ENCODE measurements at regions not wholly inside any gene's neighbourhood (a gene's known extent, or its start where the extent isn't known, plus 50 kb on each side); places are given as distances from the start of the nearest gene placed in this dataset.

DNA sequence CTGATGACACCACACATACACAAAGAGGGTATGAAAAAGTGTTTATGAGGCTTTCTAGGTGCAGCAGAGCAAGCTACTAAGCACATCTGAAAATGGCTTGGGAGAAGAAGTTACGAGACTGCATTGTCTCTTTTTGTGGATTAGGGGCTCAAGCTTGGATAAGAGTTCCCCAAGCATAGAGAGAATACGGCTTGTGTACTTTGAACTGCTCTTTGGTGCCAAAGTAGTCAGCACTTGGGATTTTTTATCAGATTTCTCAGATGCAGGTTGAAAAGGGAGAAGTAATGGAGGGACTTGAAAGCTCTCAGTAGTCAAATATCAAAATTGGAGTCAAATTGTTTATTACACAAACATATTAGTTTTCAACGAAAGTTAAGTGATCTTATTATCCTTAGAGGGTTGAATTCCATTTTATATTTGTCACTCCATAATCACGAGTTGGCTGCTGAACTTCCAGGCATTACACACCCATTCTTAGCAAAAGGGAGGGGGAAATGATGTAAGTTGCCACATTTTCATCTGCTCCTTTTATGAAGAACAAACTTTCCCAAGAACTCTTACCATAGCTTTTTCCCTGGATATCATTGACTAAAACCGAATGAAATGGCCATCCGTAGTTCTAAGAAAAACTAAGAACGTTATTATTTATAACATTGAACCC is 1904.9 kb downstream of the PCDH7 start:
- no peaks in the 10 kb centered on the region for H3K27me3 Mint-ChIP-seq (ENCODE audit: insufficient read depth, low read depth)
- Histone ChIP-seq H3K4me2 (no peak overlapping the region), H4K20me1 (ENCODE audit: low read depth) (no peaks in the 10 kb centered on the region), H3K4me1 (no peaks in the 10 kb centered on the region), H3K9me3 (ENCODE audit: low read depth) (peaks cover 3% of the 10 kb centered on the region), H3F3A (ENCODE audit: low read depth) (no peaks in the 10 kb centered on the region), H3K4me3 (no peak overlapping the region), H3K9ac (no peak overlapping the region), H3K36me3 (no peaks in the 10 kb centered on the region), H3K27me3 (no peaks in the 10 kb centered on the region), H2AFZ (replicated peaks) (no peak overlapping the region), H3K79me2 (ENCODE audit: low read depth) (no peaks in the 10 kb centered on the region), H3K27ac (no peak overlapping the region)
- H3K4me3 Mint-ChIP-seq = no peak overlapping the region
- no peaks in the 10 kb centered on the region for H3K36me3 Mint-ChIP-seq
- H3K27ac Mint-ChIP-seq = no peak overlapping the region
- no peak for DNase-seq (ENCODE audit: low spot score)
- no peaks in the 10 kb centered on the region for H3K4me1 Mint-ChIP-seq
- TF ChIP-seq, protein P1, sequence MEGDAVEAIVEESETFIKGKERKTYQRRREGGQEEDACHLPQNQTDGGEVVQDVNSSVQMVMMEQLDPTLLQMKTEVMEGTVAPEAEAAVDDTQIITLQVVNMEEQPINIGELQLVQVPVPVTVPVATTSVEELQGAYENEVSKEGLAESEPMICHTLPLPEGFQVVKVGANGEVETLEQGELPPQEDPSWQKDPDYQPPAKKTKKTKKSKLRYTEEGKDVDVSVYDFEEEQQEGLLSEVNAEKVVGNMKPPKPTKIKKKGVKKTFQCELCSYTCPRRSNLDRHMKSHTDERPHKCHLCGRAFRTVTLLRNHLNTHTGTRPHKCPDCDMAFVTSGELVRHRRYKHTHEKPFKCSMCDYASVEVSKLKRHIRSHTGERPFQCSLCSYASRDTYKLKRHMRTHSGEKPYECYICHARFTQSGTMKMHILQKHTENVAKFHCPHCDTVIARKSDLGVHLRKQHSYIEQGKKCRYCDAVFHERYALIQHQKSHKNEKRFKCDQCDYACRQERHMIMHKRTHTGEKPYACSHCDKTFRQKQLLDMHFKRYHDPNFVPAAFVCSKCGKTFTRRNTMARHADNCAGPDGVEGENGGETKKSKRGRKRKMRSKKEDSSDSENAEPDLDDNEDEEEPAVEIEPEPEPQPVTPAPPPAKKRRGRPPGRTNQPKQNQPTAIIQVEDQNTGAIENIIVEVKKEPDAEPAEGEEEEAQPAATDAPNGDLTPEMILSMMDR (IDR thresholded peaks at IDR 0.05) = no peak
- TF ChIP-seq EZH2phosphoT487 (IDR thresholded peaks at IDR 0.05) (no peak), EZH2 (IDR thresholded peaks at IDR 0.05) (no peak)
- H3K9me3 Mint-ChIP-seq = peaks cover 2% of the 10 kb centered on the region

DNA sequence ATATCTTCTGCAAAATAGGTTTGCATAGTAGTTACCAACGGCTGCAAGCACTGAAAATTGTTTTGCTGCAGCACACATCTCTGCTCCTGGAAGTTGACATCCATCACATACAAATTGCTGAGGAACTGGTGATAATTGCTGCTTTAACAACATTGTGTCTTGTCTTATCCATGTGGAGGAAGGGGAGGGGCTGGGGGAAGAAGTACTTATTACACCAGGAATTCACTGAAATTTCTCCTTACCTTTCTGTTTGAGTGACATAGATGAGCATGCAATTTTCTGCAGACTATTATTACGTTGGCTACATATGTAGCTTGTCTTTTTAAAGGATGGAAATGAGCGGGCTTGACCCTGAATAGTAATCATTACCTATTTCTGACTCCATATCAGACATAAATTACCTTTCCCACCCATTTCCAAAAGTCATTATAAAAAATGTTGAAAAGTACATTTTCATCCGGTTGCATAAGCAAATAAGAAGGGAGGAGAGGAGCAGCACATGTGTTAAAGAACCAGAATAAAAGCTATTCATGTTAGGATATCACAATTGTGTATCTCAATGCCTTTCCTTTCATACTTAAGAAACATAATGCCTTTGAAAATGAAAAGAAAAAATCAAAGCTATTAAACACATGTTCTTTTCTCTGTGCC is 1905.6 kb downstream of the PCDH7 start:
- no peak for DNase-seq (ENCODE audit: low spot score)
- Histone ChIP-seq H3K36me3 (no peaks in the 10 kb centered on the region), H3K4me2 (no peak overlapping the region), H3K4me1 (no peaks in the 10 kb centered on the region), H3K9me3 (ENCODE audit: low read depth) (peaks cover 3% of the 10 kb centered on the region), H3K79me2 (ENCODE audit: low read depth) (no peaks in the 10 kb centered on the region), H3K9ac (no peak overlapping the region), H3F3A (ENCODE audit: low read depth) (no peaks in the 10 kb centered on the region), H3K27me3 (no peaks in the 10 kb centered on the region), H4K20me1 (ENCODE audit: low read depth) (no peaks in the 10 kb centered on the region), H3K27ac (no peak overlapping the region), H3K4me3 (no peak overlapping the region), H2AFZ (replicated peaks) (no peak overlapping the region)
- H3K4me1 Mint-ChIP-seq = no peaks in the 10 kb centered on the region
- TF ChIP-seq EZH2 (IDR thresholded peaks at IDR 0.05) (no peak), EZH2phosphoT487 (IDR thresholded peaks at IDR 0.05) (no peak)
- TF ChIP-seq, protein P1 (IDR thresholded peaks at IDR 0.05) = no peak
- H3K36me3 Mint-ChIP-seq = no peaks in the 10 kb centered on the region
- no peaks in the 10 kb centered on the region for H3K27me3 Mint-ChIP-seq (ENCODE audit: insufficient read depth, low read depth)
- H3K27ac Mint-ChIP-seq = no peak overlapping the region
- peaks cover 2% of the 10 kb centered on the region for H3K9me3 Mint-ChIP-seq
- no peak overlapping the region for H3K4me3 Mint-ChIP-seq

DNA sequence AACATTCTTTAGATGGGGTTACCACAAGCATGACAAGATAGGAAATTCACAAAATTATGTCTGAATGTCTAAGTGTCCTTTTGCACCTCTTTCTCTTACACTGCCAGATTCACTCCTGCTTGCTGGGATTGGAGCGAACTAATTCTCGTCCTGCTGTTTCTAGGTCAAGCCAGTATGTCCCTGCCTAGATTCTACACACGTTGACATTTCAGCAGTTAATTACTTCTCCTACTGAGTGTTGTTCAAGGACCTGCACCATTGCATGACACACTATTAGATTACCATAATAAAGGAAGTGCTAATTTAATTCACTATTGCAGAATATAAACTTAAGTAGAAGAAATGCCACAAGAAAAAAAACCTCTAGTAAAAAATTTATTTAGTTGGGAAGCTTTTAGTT is 1911.7 kb downstream of the PCDH7 start:
- no peak overlapping the region for H3K4me3 Mint-ChIP-seq
- H2AFZ ChIP-seq (replicated peaks) = no peak overlapping the region
- H3K27ac Mint-ChIP-seq = no peak overlapping the region
- H3K9ac ChIP-seq = no peak overlapping the region
- H3K4me1 ChIP-seq = no peaks in the 10 kb centered on the region
- no peaks in the 10 kb centered on the region for H3K27me3 Mint-ChIP-seq (ENCODE audit: insufficient read depth, low read depth)
- H3K4me1 Mint-ChIP-seq = peaks cover 3% of the 10 kb centered on the region
- no peaks in the 10 kb centered on the region for H4K20me1 ChIP-seq (ENCODE audit: low read depth)
- no peaks in the 10 kb centered on the region for H3K36me3 Mint-ChIP-seq
- H3K9me3 ChIP-seq (ENCODE audit: low read depth) = peaks cover 3% of the 10 kb centered on the region
- no peaks in the 10 kb centered on the region for H3K36me3 ChIP-seq
- no peaks in the 10 kb centered on the region for H3K27me3 ChIP-seq
- H3K4me2 ChIP-seq = no peak overlapping the region
- H3F3A ChIP-seq (ENCODE audit: low read depth) = no peaks in the 10 kb centered on the region
- TF ChIP-seq, protein P1 (IDR thresholded peaks at IDR 0.05) = no peak
- TF ChIP-seq EZH2phosphoT487 (IDR thresholded peaks at IDR 0.05) (no peak), EZH2 (IDR thresholded peaks at IDR 0.05) (no peak)
- no peaks in the 10 kb centered on the region for H3K79me2 ChIP-seq (ENCODE audit: low read depth)
- no peak overlapping the region for H3K27ac ChIP-seq
- H3K9me3 Mint-ChIP-seq = peaks cover 2% of the 10 kb centered on the region
- H3K4me3 ChIP-seq = no peak overlapping the region
- peak; percentile 9 for DNase-seq (ENCODE audit: low spot score)

All from neural progenitor cell (in vitro differentiated cells).